ENCODE measurements at regions not wholly inside any gene's neighbourhood (a gene's known extent, or its start where the extent isn't known, plus 50 kb on each side); places are given as distances from the start of the nearest gene placed in this dataset.
"Not testable (repeated sequence)": the region's sequence is repeated elsewhere in the genome, so short reads cannot be mapped to it uniquely, and the experiment has no call there.

GRCh38 chr7:20484356-20484755 lies 131.1 kb upstream of the ABCB5 start:
- no peak for TF ChIP-seq YY1 (IDR thresholded peaks at IDR 0.05; ENCODE audit: insufficient read depth, insufficient read length)
- no peak for TF ChIP-seq ZNF274 (IDR thresholded peaks at IDR 0.05; ENCODE audit: low read depth, low read length)
- no peaks in the 10 kb centered on the region for H3K36me3 ChIP-seq (ENCODE audit: insufficient read depth, insufficient read length, low read length)

GRCh38 chr7:20488850-20489249 lies 126.6 kb upstream of the ABCB5 start:
- H3K27me3 ChIP-seq (ENCODE audit: insufficient read depth, insufficient read length): no peaks in the 10 kb centered on the region
- H3K4me3 ChIP-seq (ENCODE audit: insufficient read length, low read depth): no peak overlapping the region
- TF ChIP-seq YY1 (IDR thresholded peaks at IDR 0.05; ENCODE audit: insufficient read depth, insufficient read length) (no peak), SUZ12 (IDR thresholded peaks at IDR 0.05; ENCODE audit: extremely low read depth, insufficient read depth, insufficient read length) (no peak)
- no peaks in the 10 kb centered on the region for H3K4me1 ChIP-seq (ENCODE audit: insufficient read depth, insufficient read length)
- H3K36me3 ChIP-seq (ENCODE audit: insufficient read depth, insufficient read length, low read length): no peaks in the 10 kb centered on the region
- H3K9ac ChIP-seq (ENCODE audit: insufficient read length, low read depth): no peak overlapping the region
- peaks cover 30% of the 10 kb centered on the region for H3K9me3 ChIP-seq (ENCODE audit: insufficient read depth, low read length)
- no peak for DNase-seq (ENCODE audit: low read depth, low spot score)

More at GRCh38 chr7:20484356-20484755, 131.1 kb upstream of the ABCB5 start:
- no peak overlapping the region for H3K9ac ChIP-seq (ENCODE audit: insufficient read length, low read depth)
- no peaks in the 10 kb centered on the region for H3K27me3 ChIP-seq (ENCODE audit: insufficient read depth, insufficient read length)
- H3K4me1 ChIP-seq (ENCODE audit: insufficient read depth, insufficient read length): no peaks in the 10 kb centered on the region
- H3K9me3 ChIP-seq (ENCODE audit: insufficient read depth, low read length): peaks cover 28% of the 10 kb centered on the region
- DNase-seq (ENCODE audit: low read depth, low spot score): no peak
- no peak overlapping the region for H3K4me3 ChIP-seq (ENCODE audit: insufficient read length, low read depth)

- no peak for TF ChIP-seq YY1 (IDR thresholded peaks at IDR 0.05; ENCODE audit: insufficient read depth, insufficient read length)
- no peak for TF ChIP-seq ZNF274 (IDR thresholded peaks at IDR 0.05; ENCODE audit: low read depth, low read length)
- TF ChIP-seq SUZ12 (IDR thresholded peaks at IDR 0.05; ENCODE audit: extremely low read depth, insufficient read depth, insufficient read length): no peak
- no peak overlapping the region for H3K4me3 ChIP-seq (ENCODE audit: insufficient read length, low read depth)
- H3K36me3 ChIP-seq (ENCODE audit: insufficient read depth, insufficient read length, low read length): no peaks in the 10 kb centered on the region
- peaks cover 30% of the 10 kb centered on the region for H3K9me3 ChIP-seq (ENCODE audit: insufficient read depth, low read length)
- no peaks in the 10 kb centered on the region for H3K27me3 ChIP-seq (ENCODE audit: insufficient read depth, insufficient read length)
- DNase-seq (ENCODE audit: low read depth, low spot score): no peak
- no peaks in the 10 kb centered on the region for H3K4me1 ChIP-seq (ENCODE audit: insufficient read depth, insufficient read length)
- no peak overlapping the region for H3K9ac ChIP-seq (ENCODE audit: insufficient read length, low read depth)
These were observed 124.2 kb upstream of the ABCB5 start for GRCh38 chr7:20491284-20491683.

- no peaks in the 10 kb centered on the region for H3K36me3 ChIP-seq (ENCODE audit: insufficient read depth, insufficient read length, low read length)
These were observed 120.9 kb upstream of the ABCB5 start for GRCh38 chr7:20494566-20494965.

GRCh38 chr7:20501473-20501872 lies 114.0 kb upstream of the ABCB5 start:
- not testable (repeated sequence) for H3K36me3 ChIP-seq (ENCODE audit: insufficient read depth, insufficient read length, low read length); H3K4me1 ChIP-seq (ENCODE audit: insufficient read depth, insufficient read length); H3K9ac ChIP-seq (ENCODE audit: insufficient read length, low read depth); H3K27me3 ChIP-seq (ENCODE audit: insufficient read depth, insufficient read length); H3K4me3 ChIP-seq (ENCODE audit: insufficient read length, low read depth); H3K9me3 ChIP-seq (ENCODE audit: insufficient read depth, low read length); DNase-seq (ENCODE audit: low read depth, low spot score)

More at GRCh38 chr7:20494566-20494965, 120.9 kb upstream of the ABCB5 start:
- Histone ChIP-seq H3K9me3 (ENCODE audit: insufficient read depth, low read length) (peaks cover 4% of the 10 kb centered on the region), H3K4me1 (ENCODE audit: insufficient read depth, insufficient read length) (no peaks in the 10 kb centered on the region), H3K9ac (ENCODE audit: insufficient read length, low read depth) (no peak overlapping the region), H3K27me3 (ENCODE audit: insufficient read depth, insufficient read length) (no peaks in the 10 kb centered on the region), H3K4me3 (ENCODE audit: insufficient read length, low read depth) (no peak overlapping the region)
- no peak for DNase-seq (ENCODE audit: low read depth, low spot score)
- TF ChIP-seq ZNF274 (IDR thresholded peaks at IDR 0.05; ENCODE audit: low read depth, low read length) (no peak), YY1 (IDR thresholded peaks at IDR 0.05; ENCODE audit: insufficient read depth, insufficient read length) (no peak), SUZ12 (IDR thresholded peaks at IDR 0.05; ENCODE audit: extremely low read depth, insufficient read depth, insufficient read length) (no peak)

GRCh38 chr7:20503278-20503950 lies 112.1 kb upstream of the ABCB5 start:
- no peaks in the 10 kb centered on the region for H3K4me1 ChIP-seq (ENCODE audit: insufficient read depth, insufficient read length)
- TF ChIP-seq ZNF274 (IDR thresholded peaks at IDR 0.05; ENCODE audit: low read depth, low read length) (no peak), YY1 (IDR thresholded peaks at IDR 0.05; ENCODE audit: insufficient read depth, insufficient read length) (no peak), SUZ12 (IDR thresholded peaks at IDR 0.05; ENCODE audit: extremely low read depth, insufficient read depth, insufficient read length) (no peak)
- no peaks in the 10 kb centered on the region for H3K36me3 ChIP-seq (ENCODE audit: insufficient read depth, insufficient read length, low read length)
- no peak overlapping the region for H3K4me3 ChIP-seq (ENCODE audit: insufficient read length, low read depth)
- no peak for DNase-seq (ENCODE audit: low read depth, low spot score)
- no peak overlapping the region for H3K9ac ChIP-seq (ENCODE audit: insufficient read length, low read depth)
- no peaks in the 10 kb centered on the region for H3K27me3 ChIP-seq (ENCODE audit: insufficient read depth, insufficient read length)
- H3K9me3 ChIP-seq (ENCODE audit: insufficient read depth, low read length): no peaks in the 10 kb centered on the region

- Histone ChIP-seq H3K9ac (ENCODE audit: insufficient read length, low read depth) (no peak overlapping the region), H3K4me3 (ENCODE audit: insufficient read length, low read depth) (no peak overlapping the region), H3K4me1 (ENCODE audit: insufficient read depth, insufficient read length) (no peaks in the 10 kb centered on the region), H3K9me3 (ENCODE audit: insufficient read depth, low read length) (no peaks in the 10 kb centered on the region), H3K27me3 (ENCODE audit: insufficient read depth, insufficient read length) (no peaks in the 10 kb centered on the region), H3K36me3 (ENCODE audit: insufficient read depth, insufficient read length, low read length) (no peaks in the 10 kb centered on the region)
- DNase-seq (ENCODE audit: low read depth, low spot score): no peak
- TF ChIP-seq ZNF274 (IDR thresholded peaks at IDR 0.05; ENCODE audit: low read depth, low read length): no peak
- no peak for TF ChIP-seq YY1 (IDR thresholded peaks at IDR 0.05; ENCODE audit: insufficient read depth, insufficient read length)
- TF ChIP-seq SUZ12 (IDR thresholded peaks at IDR 0.05; ENCODE audit: extremely low read depth, insufficient read depth, insufficient read length): no peak
These were observed 111.4 kb upstream of the ABCB5 start for GRCh38 chr7:20504060-20504459.

- TF ChIP-seq SUZ12 (IDR thresholded peaks at IDR 0.05; ENCODE audit: extremely low read depth, insufficient read depth, insufficient read length): no peak
- H3K9me3 ChIP-seq (ENCODE audit: insufficient read depth, low read length): no peaks in the 10 kb centered on the region
- no peaks in the 10 kb centered on the region for H3K4me1 ChIP-seq (ENCODE audit: insufficient read depth, insufficient read length)
- H3K36me3 ChIP-seq (ENCODE audit: insufficient read depth, insufficient read length, low read length): no peaks in the 10 kb centered on the region
- DNase-seq (ENCODE audit: low read depth, low spot score): no peak
- H3K9ac ChIP-seq (ENCODE audit: insufficient read length, low read depth): no peak overlapping the region
- H3K27me3 ChIP-seq (ENCODE audit: insufficient read depth, insufficient read length): no peaks in the 10 kb centered on the region
- no peak overlapping the region for H3K4me3 ChIP-seq (ENCODE audit: insufficient read length, low read depth)
These were observed 109.3 kb upstream of the ABCB5 start for GRCh38 chr7:20506175-20506574.
